Calu3 (cell line): ENCODE measurements at regions not wholly inside any gene's neighbourhood (a gene's known extent, or its start where the extent isn't known, plus 50 kb on each side); places are given as distances from the start of the nearest gene placed in this dataset.

ENCODE experiments used
- BruUV-seq: library from RNA; stranded (reverse); fragments of 400-500 nt; replicated peaks from 2 replicates; lab custom pipeline; 2021; lab: Mats Ljungman, UMichigan
- CTCF ChIA-PET: fragments of 300-600 bp; sonication (Branson Sonifier 250); formaldehyde crosslinking; loops from one replicate; lab custom pipeline; 2022; ENCODE audit warnings: antibody characterized with exemption; lab: Charles Lee
- DNase-seq: peaks from one replicate; pipeline ENCODE4 v3.0.0; 2022
- H3K27ac Mint-ChIP-seq: one replicate; pipeline ENCODE4 v1.8.0; 2022; ENCODE audit warnings: mixed read lengths; ENCODE audit not compliant: unreplicated experiment
- H3K27me3 Mint-ChIP-seq: one replicate; pipeline ENCODE4 v1.8.0; 2022; ENCODE audit warnings: mixed read lengths; ENCODE audit not compliant: unreplicated experiment
- H3K36me3 Mint-ChIP-seq: one replicate; pipeline ENCODE4 v1.8.0; 2022; ENCODE audit warnings: mild to moderate bottlenecking, moderate library complexity, mixed read lengths; ENCODE audit not compliant: insufficient read depth, unreplicated experiment
- H3K4me1 Mint-ChIP-seq: one replicate; pipeline ENCODE4 v1.8.0; 2022; ENCODE audit warnings: mild to moderate bottlenecking, low read depth, mixed read lengths; ENCODE audit not compliant: unreplicated experiment
- H3K4me3 Mint-ChIP-seq: one replicate; pipeline ENCODE4 v1.8.0; 2022; ENCODE audit warnings: mild to moderate bottlenecking, low read depth, moderate library complexity, mixed read lengths; ENCODE audit not compliant: unreplicated experiment
- H3K9me3 Mint-ChIP-seq: one replicate; pipeline ENCODE4 v1.8.0; 2022; ENCODE audit warnings: low read depth, mixed read lengths; ENCODE audit not compliant: unreplicated experiment
- intact Hi-C: fragments of 100-400 bp; cut with micrococcal nuclease; formaldehyde crosslinking; loops from one replicate; pipeline ENCODE4 v1.10.0; 2022; ENCODE audit not compliant: unreplicated experiment
- TF ChIP-seq, protein P1 (sequence below): fragments of 200-600 bp; IDR thresholded peaks from one replicate; pipeline ENCODE4 v1.8.0; 2022; ENCODE audit warnings: antibody characterized with exemption; ENCODE audit not compliant: unreplicated experiment

GRCh38 chr3:189516039-189516438 is 115.2 kb upstream of the TP63 start:
- Mint-ChIP-seq H3K9me3 (peaks cover 12% of the 10 kb centered on the region), H3K4me1 (peaks cover 25% of the 10 kb centered on the region), H3K27ac (no peak overlapping the region), H3K36me3 (no peaks in the 10 kb centered on the region), H3K27me3 (no peaks in the 10 kb centered on the region), H3K4me3 (no peak overlapping the region)
- BruUV-seq: no TSS peak
- DNase-seq: no peak
- intact Hi-C loops: no loop called here
- CTCF ChIA-PET: no interaction called here
- TF ChIP-seq, protein P1, sequence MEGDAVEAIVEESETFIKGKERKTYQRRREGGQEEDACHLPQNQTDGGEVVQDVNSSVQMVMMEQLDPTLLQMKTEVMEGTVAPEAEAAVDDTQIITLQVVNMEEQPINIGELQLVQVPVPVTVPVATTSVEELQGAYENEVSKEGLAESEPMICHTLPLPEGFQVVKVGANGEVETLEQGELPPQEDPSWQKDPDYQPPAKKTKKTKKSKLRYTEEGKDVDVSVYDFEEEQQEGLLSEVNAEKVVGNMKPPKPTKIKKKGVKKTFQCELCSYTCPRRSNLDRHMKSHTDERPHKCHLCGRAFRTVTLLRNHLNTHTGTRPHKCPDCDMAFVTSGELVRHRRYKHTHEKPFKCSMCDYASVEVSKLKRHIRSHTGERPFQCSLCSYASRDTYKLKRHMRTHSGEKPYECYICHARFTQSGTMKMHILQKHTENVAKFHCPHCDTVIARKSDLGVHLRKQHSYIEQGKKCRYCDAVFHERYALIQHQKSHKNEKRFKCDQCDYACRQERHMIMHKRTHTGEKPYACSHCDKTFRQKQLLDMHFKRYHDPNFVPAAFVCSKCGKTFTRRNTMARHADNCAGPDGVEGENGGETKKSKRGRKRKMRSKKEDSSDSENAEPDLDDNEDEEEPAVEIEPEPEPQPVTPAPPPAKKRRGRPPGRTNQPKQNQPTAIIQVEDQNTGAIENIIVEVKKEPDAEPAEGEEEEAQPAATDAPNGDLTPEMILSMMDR: no peak

GRCh38 chr3:189517981-189518380 is 113.2 kb upstream of the TP63 start:
- no peak for DNase-seq
- TF ChIP-seq, protein P1: no peak
- no peaks in the 10 kb centered on the region for H3K36me3 Mint-ChIP-seq
- CTCF ChIA-PET: no interaction called here
- H3K9me3 Mint-ChIP-seq: peaks cover 14% of the 10 kb centered on the region
- intact Hi-C loops: no loop called here
- H3K4me3 Mint-ChIP-seq: no peak overlapping the region
- H3K4me1 Mint-ChIP-seq: peaks cover 15% of the 10 kb centered on the region
- H3K27me3 Mint-ChIP-seq: no peaks in the 10 kb centered on the region
- no TSS peak for BruUV-seq
- H3K27ac Mint-ChIP-seq: no peak overlapping the region

DNA sequence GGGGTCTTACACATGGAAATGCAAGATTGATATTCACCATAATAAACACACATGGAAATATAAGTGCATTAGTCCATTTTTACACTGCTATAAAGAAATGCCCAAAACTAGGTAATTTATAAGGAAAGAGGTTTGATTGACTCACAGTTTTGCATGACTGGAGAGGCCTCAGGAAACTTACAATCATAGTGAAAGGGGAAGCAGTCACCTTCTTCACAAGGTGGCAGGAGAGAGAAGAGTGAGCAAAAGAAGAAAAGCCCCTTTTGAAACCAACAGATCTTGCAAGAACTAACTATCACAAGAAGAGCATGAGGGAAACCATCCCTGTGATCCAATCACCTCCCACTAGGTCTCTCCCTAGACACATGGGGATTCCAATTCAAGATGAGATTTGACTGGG is 111.7 kb upstream of the TP63 start:
- CTCF ChIA-PET: no interaction called here
- H3K4me1 Mint-ChIP-seq: peaks cover under 1% of the 10 kb centered on the region
- H3K4me3 Mint-ChIP-seq: no peak overlapping the region
- DNase-seq: no peak
- no TSS peak for BruUV-seq
- H3K36me3 Mint-ChIP-seq: no peaks in the 10 kb centered on the region
- no peak overlapping the region for H3K27ac Mint-ChIP-seq
- TF ChIP-seq, protein P1: no peak
- intact Hi-C loops: no loop called here
- H3K9me3 Mint-ChIP-seq: peaks cover 10% of the 10 kb centered on the region
- H3K27me3 Mint-ChIP-seq: no peaks in the 10 kb centered on the region

DNA sequence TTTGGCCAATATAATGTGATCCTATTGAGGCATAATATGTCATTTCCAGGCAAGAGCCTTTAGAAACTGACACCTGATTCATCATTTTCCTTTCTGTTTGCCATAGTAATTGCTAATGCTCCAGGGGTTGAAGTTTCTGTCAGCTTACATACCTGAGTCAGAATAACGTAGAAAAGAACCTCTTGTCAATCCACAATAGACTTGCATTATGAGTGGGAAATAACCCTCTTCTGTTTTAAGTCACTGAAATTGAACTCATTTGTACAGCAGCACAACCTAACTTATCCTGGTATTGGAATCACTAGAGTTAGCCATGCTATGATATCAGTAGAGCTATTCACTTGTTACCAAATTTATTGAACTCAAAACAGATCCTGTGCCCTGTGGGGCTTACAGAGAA is 101.7 kb upstream of the TP63 start:
- H3K4me3 Mint-ChIP-seq: no peak overlapping the region
- DNase-seq: no peak
- CTCF ChIA-PET: no interaction called here
- TF ChIP-seq, protein P1: no peak
- no peak overlapping the region for H3K27ac Mint-ChIP-seq
- no peaks in the 10 kb centered on the region for H3K27me3 Mint-ChIP-seq
- BruUV-seq: no TSS peak
- H3K36me3 Mint-ChIP-seq: no peaks in the 10 kb centered on the region
- intact Hi-C loops: no loop called here
- peaks cover 3% of the 10 kb centered on the region for H3K9me3 Mint-ChIP-seq
- H3K4me1 Mint-ChIP-seq: no peaks in the 10 kb centered on the region
